Amniotic epithelial cell (primary cell): ENCODE measurements at regions not wholly inside any gene's neighbourhood (a gene's known extent, or its start where the extent isn't known, plus 50 kb on each side); places are given as distances from the start of the nearest gene placed in this dataset.
A peak's percentile ranks its signal among the peaks of the same experiment; 100 is the strongest.

ENCODE experiments used
- DNase-seq: peaks from one replicate; pipeline ENCODE4 v3.0.0-alpha.2; 2010; ENCODE audit warnings: low read depth

DNA sequence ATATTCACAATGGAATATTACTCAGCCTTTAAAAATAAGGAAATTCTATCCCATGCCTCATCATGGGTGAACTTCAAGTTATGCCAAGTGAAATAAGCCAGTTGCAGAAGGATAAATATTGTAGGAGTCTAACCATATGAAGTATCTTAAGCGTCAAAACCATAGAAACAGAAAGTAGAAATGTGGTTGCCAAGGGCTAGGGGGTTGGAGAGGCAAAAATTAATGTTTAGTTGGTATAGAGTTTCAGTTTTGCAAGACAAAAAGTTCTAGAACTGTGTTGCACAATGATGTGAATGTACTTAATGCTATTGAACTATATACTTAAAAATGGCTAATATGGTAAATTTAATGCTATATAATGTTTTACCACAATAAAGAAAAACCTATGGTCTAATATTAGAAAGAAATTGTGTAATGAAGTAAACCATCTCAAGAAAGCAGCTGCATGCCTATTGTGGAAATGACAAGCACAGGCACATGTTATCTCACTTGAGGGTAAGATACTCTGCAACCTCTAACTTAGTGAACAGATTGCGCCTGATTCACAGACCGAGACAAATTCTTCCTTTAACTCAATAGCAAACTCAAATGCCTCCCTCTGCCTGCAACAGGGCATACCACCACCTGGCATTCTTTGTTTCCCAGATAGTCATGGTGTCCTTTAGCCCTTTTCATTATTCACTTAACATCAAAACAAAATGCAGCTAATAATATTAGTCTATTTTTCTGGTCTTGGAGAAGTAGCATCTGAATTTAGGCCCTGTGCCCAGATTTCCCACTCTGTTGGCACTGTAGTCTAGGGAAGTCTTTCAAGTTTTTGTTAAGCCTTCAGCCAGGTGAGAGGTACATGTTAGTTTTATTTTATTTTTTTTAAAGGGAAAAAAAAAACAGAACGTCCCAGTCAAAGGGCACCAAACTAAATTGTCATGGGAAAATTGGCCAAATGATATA is 80.2 kb upstream of the ACP3 start:
- no peak for DNase-seq

GRCh38 chr3:132237652-132238032 is 79.6 kb upstream of the ACP3 start:
- DNase-seq, result no peak

- DNase-seq, result no peak
These were observed 77.6 kb upstream of the ACP3 start for GRCh38 chr3:132239587-132239986.

GRCh38 chr3:132241776-132242514 is 75.3 kb upstream of the ACP3 start:
- no peak for DNase-seq

GRCh38 chr3:132242790-132243189 is 74.4 kb upstream of the ACP3 start:
- DNase-seq, result no peak

DNA sequence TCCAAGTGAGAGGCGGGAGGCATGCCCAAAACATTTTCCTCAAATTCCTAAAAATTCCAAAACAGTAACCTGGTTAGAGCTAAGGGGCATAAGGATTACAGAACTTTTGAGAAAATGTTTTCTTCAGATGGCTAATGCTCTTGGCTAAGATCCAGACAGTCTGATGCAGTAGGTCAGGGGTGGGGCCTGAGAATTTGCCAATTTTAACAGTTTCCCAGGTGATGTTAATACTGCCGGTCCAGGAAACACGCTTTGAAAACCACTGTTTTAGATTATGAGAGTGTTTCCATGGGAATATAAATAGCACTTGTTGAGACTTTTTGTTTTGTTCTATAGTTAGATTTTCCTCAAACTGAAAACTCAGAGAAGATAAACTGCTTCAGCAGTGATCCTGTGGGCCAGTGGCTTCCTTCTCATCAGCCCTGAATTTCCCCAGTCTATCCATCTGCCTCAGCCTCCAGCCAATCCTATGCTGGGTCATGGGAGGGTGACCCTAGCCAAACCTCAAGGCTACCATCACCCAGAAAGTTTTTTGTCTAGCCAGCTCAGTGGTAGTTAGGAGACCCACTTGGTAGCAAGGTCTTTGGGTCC is 71.6 kb upstream of the ACP3 start:
- no peak for DNase-seq

DNA sequence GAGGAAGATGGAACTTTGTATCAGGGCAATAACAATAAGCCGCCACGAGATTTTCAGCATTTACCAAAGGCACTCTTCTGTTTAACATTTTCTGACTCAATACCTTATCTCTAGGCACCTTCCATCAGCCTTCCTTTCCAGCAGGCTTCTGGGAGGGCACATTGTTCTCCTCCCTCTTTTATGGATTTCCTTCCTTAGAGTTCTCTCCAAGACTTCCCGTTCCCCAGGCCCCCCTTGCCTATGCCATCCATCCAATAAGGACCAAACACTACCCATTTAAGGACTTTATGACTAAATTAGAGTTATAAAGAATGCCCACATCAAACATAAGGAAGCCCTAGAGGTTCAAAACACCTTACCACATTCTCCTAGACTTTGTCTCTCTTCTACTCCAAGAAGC is 71.0 kb upstream of the ACP3 start:
- no peak for DNase-seq

- no peak for DNase-seq
These were observed 70.0 kb upstream of the ACP3 start for GRCh38 chr3:132247211-132247610.

DNA sequence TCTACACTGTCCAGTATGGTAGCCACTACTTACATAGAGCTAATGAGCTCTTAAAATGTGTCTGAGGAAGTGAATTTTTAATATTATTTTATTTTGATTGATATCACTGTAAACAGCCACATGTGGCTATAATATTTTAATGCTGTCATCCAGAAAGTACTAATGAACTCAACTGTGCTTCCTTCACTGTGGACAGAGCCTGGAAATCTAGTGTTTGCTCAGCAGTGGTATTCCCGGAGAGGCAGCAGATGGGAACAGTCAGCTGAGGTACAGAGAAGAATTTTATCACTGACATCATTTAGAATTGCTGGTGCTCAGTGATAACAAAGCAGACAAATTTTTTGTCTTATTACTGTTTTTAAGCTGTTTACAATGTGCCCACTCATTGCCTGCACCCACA is 68.7 kb upstream of the ACP3 start:
- no peak for DNase-seq

GRCh38 chr3:132253262-132253878 is 63.8 kb upstream of the ACP3 start:
- DNase-seq, result peak; percentile 65

DNA sequence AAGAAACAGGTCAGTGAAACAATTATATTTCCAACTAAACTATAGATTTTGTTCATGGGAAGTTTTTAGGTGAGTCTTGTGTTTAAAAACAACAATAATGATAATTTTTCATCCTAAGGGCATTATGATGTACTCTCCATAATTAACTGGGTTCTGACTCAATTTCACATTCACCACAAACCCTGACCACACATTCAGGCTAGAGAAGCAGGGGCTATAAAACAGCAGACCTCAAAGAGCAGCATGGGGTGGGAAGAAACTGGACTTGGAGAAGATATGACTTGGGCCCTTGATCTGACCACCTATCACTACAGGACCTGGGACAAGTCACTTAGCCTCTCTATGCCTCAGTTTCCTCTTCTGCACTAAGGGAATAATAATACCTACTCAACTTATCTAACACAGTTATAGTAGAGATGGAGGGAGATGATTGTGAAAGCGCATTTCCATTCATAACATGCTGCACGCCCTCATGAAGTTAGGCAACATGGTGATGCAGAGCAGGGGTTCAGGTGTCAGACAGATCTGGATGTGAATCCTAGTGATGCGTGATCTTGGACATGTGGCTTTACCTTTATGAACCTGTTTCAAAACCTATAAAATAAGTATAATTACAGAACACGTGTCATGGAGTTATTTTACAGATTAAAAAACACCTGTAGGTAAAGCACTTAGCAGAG is 63.0 kb upstream of the ACP3 start:
- DNase-seq, result peak; percentile 33

- DNase-seq, result peak; percentile 84
These were observed 62.0 kb upstream of the ACP3 start for GRCh38 chr3:132255041-132255745.

GRCh38 chr3:132256989-132257388 is 60.2 kb upstream of the ACP3 start:
- peak; percentile 51 for DNase-seq

DNA sequence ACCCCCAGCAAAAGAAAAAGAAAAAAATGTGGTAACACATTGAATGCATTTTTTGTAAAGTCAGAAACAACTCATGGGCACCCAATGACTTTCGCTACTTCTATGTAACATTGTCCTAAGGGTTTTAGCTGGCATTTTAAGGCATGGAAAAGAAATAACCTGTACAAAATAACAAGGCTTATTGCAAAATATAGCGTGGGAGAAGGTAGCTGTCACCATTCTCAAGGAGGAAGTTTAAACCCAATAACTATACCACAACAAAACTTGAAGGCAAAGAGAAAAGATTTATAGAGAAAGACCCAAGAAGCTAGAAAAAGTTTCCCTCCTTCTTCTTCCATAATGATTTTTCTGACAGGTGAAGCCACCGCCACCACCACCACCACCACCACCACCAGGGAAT is 55.7 kb upstream of the ACP3 start:
- DNase-seq, result no peak

- DNase-seq, result no peak
These were observed 54.9 kb upstream of the ACP3 start for GRCh38 chr3:132262305-132262704.

DNA sequence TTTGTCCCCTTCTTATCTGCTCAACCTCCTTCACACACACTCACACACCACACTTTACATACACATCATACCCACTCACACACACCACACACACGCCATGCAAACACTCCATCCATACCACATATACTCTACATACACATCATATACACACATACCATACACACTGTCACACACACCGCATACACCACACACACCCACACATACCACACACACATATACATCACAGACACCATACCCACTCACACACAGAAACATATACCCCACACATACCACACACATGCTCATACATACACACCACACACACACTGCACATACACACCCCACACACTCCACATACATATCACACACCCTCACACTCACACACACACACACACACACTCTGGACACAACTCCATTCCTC is 54.3 kb upstream of the ACP3 start:
- no peak for DNase-seq

- DNase-seq, result no peak
These were observed 52.2 kb upstream of the ACP3 start for GRCh38 chr3:132265028-132265427.

GRCh38 chr3:132265488-132265887 is 51.7 kb upstream of the ACP3 start:
- no peak for DNase-seq

GRCh38 chr3:132267391-132267993 is 49.7 kb upstream of the ACP3 start:
- no peak for DNase-seq
